C4-2B (cell line): ENCODE measurements at regions not wholly inside any gene's neighbourhood (a gene's known extent, or its start where the extent isn't known, plus 50 kb on each side); places are given as distances from the start of the nearest gene placed in this dataset.

Experiments used
- CTCF ChIP-seq: fragments of 450-650 bp; conservative IDR thresholded peaks from 2 replicates; pipeline ENCODE4 v1.5.1; 2017; ENCODE audit warnings: mild to moderate bottlenecking
- ZFX ChIP-seq: fragments of 450-650 bp; IDR thresholded peaks from 2 replicates; pipeline ENCODE4 v1.6.1; 2017

- TF ChIP-seq CTCF (no peak), ZFX (no peak)
Observed at GRCh38 chr6:147942363-147942762, 400.3 kb upstream of the SASH1 start.
